VCaP (cell line): ENCODE measurements at regions not wholly inside any gene's neighbourhood (a gene's known extent, or its start where the extent isn't known, plus 50 kb on each side); places are given as distances from the start of the nearest gene placed in this dataset.
"Not testable (repeated sequence)": the region's sequence is repeated elsewhere in the genome, so short reads cannot be mapped to it uniquely, and the experiment has no call there.

Experiments
- H3K27ac ChIP-seq: fragments of 450-650 bp; 2 replicates; pipeline ENCODE4 v1.5.1; 2017
- TF ChIP-seq, protein P1 (sequence below): fragments of 450-650 bp; conservative IDR thresholded peaks from 2 replicates; pipeline ENCODE4 v1.5.1; 2017; ENCODE audit warnings: mild to moderate bottlenecking, moderate library complexity

DNA sequence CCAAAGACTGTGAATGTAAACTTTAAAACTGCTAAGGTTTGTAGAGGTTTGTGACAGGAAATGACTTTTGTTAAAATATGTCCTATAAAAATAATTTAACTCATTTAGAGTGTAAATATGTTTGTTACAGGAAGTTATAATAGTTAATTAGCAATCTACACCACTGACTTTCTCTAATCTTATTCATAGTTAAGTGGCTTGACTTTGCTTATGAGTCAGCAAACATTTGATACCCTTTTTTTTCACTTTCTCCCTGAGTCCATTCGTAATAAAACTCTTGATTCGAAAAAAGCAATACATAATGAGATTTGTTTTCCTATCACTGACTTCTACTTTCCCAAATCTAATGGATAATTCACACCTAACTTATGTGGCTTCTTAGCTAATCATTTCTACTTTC is 317.7 kb upstream of the SEMA3C start:
- no peak overlapping the region for H3K27ac ChIP-seq
- TF ChIP-seq, protein P1, sequence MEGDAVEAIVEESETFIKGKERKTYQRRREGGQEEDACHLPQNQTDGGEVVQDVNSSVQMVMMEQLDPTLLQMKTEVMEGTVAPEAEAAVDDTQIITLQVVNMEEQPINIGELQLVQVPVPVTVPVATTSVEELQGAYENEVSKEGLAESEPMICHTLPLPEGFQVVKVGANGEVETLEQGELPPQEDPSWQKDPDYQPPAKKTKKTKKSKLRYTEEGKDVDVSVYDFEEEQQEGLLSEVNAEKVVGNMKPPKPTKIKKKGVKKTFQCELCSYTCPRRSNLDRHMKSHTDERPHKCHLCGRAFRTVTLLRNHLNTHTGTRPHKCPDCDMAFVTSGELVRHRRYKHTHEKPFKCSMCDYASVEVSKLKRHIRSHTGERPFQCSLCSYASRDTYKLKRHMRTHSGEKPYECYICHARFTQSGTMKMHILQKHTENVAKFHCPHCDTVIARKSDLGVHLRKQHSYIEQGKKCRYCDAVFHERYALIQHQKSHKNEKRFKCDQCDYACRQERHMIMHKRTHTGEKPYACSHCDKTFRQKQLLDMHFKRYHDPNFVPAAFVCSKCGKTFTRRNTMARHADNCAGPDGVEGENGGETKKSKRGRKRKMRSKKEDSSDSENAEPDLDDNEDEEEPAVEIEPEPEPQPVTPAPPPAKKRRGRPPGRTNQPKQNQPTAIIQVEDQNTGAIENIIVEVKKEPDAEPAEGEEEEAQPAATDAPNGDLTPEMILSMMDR: no peak

- no peak overlapping the region for H3K27ac ChIP-seq
- TF ChIP-seq, protein P1: no peak
Observed at GRCh38 chr7:81235997-81236396, 317.1 kb upstream of the SEMA3C start.

- TF ChIP-seq, protein P1: no peak
- H3K27ac ChIP-seq: no peak overlapping the region
Observed at GRCh38 chr7:81234896-81235295, 316.0 kb upstream of the SEMA3C start.

- TF ChIP-seq, protein P1: no peak
- H3K27ac ChIP-seq: no peak overlapping the region
Observed at GRCh38 chr7:81233208-81233940, 314.5 kb upstream of the SEMA3C start.

DNA sequence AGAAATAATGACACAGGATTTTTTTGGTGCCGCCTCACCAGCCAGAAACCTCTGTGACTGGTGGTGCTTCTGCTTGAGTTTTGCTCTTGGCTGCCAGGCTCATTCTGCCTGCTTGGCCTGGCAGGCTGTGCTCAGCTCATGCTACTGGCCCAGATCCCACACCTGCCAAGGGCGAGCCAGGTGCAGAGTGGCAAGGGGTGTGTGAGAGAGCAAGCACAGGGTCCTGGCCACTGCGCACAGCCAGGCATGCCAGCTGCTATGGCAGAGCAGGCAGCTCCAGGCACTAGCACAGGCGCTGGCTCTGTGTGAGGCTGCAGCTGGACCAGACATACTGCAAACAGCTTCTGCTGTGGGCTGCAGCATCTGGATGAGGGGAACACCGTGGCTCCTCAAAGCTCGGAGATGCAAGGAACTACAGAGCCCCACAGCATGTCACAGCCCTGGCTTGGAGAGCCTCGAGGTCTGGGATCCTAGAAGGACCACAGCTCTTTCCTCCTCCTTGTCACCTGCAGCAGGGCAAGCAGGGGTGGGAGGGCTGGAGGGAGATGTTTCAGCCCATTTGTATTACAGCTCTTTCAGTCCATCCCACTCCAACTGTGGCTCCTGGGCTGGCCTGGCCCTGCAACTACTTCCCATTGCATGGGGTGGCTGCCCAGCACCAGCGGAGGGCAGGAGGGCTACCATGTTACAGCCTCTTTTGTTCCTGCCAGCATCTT is 313.4 kb upstream of the SEMA3C start:
- H3K27ac ChIP-seq: no peak overlapping the region
- TF ChIP-seq, protein P1: no peak

DNA sequence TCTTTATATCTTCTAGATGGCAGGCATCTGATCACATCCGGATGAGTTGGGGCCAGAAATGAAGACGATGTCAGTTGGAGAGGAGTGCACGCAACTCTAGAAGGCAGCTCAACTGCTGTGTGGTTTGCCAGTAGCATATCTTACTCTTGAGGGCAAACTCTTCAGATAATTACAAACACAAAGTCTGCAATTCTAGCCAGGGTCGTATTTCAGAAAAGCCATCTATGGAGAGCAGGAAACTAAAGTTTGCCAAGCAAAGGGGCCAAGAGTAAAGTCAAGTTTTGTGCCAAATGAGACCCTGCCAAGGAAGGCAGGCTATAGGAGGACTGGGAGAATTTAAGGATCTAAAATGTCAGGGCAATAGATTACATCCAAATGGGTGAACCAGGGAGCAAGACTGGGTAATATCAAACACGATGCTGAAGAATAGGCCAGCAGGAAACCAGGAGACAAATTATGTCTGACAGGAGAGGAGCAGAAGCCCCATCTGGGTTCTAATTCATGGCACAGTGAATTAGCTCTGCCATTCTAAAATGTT is 312.5 kb upstream of the SEMA3C start:
- TF ChIP-seq, protein P1: no peak
- H3K27ac ChIP-seq: no peak overlapping the region

- TF ChIP-seq, protein P1: no peak
- no peak overlapping the region for H3K27ac ChIP-seq
Observed at GRCh38 chr7:81226234-81226633, 307.4 kb upstream of the SEMA3C start.

DNA sequence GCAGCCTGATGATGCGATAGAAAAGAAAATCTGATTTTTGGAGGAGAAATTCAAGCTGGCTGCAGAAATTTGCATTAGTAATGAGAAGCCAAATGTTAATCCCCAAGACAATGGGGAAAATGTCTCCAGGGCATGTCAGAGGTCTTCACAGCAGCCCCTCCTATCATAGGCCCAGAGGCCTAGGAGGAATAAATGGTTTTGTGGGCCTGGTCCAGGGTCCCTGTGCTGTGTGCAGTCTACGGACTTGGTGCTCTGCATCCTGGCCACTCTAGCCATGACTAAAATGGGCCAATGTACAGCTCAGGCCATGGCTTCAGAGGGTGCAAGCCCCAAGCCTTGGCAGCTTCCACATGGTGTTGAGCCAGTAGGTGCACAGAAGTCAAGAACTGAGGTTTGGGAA is 303.8 kb upstream of the SEMA3C start:
- H3K27ac ChIP-seq: not testable (repeated sequence)
